GM18907 (cell line): ENCODE measurements at regions not wholly inside any gene's neighbourhood (a gene's known extent, or its start where the extent isn't known, plus 50 kb on each side); places are given as distances from the start of the nearest gene placed in this dataset.

Experiments
- ATAC-seq: cut with Tn5 transposase; IDR thresholded peaks from one replicate; pipeline ENCODE4 v1.9.1; 2021; ENCODE audit warnings: mild to moderate bottlenecking, moderate library complexity; ENCODE audit not compliant: unreplicated experiment

DNA sequence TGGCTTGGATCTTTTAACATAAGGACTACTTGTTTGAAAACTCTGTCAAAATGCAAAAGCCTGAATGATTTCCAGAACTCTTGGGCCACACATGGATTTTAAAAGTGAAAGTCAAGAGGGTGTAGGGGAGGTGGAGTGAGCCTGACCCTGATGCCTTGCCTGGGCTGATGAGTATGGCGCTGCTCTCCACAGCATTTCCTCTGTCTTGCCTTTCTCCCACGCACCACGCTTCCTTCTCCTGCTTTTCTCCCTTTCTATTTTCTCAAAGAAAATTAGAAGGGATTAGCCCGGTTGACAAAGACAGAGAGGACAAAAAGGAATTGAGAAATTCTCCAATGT, 207.0 kb upstream of the CCDC68 start:
- ATAC-seq, result no peak

DNA sequence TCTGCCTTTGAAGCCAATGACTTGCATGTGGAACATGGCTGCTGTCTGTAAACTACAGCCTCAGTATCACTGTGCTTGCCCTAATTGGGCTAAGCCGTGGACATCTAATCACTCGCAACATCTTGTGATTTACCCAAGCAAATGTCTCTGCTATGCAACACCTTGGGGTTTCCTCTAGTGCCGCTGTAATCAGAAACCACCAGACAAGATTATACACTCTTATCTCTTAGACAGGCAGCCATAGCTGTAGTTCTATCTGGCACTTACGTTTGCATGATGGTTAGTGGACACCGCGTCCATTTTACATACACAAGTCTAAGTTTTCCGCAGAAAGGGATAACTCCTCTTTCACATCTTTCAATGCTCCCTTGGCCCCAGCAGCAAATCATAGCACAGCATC, 204.3 kb upstream of the CCDC68 start:
- no peak for ATAC-seq

DNA sequence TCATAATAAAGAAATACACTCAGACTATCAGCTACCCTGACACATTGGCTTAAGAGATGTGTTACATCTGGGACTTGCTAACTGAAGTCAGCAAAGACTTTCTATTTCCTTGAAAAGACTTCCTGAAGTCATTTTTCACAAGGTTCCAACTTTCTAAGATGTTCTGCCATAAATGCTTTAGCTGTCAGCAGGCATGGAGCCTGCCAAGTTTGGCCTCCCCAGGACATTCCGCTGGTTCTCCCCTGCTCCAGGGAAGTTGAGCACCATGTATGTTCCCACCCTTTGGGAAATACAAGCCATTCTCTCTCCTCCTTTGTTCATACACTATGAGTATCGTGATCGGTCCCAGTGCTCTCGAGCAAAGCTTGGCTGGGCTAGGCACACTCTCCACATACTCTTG, 202.7 kb upstream of the CCDC68 start:
- ATAC-seq, result no peak

DNA sequence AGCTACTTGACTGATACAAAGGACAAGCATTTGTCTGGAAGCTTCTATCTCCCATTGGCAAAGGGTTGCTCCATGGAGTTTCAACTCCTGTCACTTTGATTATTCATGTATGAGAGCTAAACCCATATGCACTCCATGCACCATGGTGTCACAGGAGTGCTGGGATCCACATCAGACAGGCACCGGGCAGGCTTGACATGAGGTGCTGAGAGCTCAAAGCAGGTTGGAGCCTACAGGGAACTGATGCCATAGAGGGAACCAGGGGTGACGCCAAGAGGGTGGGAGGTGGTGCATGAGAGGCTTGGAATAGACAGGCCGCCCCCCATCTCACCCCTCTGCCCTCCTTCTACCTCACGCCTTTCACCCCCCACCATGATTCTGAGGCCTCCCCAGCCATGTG, 199.8 kb upstream of the CCDC68 start:
- ATAC-seq, result no peak

DNA sequence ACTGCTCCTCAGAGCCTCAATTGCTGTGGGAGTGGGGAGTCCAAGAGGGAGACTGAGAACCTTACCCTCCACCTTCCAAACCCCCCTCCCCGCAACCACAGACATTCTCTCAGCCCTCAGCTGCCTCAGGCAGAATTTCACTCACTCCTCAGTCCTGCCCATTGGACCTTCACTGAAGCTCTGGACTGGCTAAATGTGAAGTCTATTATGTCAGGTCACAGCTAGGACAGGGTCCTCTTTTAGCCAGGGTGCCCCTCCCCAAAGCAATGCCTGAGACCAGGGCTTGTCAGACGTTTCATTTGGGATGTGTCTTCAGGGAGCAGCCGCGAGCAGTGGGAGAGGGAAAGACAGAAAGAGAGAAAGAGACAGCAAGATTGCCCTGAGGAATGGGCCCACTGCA, 199.3 kb upstream of the CCDC68 start:
- no peak for ATAC-seq

DNA sequence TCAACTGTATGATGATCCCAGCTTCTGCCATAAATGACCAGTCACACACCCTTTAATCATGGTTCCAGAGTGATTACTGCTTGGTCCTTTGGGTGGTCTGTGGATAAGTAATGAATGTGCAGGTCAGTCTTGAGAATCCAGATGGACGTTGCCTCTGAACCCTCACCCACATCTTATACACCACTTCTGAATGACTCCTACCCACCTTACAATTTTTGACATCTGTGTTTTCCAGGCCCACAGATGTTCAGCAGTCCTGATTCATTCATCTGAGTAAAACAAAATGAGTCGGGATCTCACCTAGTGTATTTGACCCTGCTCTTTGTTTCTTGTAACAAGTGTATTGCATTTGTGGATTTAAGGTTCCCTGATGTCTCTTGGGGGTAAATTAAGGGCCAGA, 194.1 kb upstream of the CCDC68 start:
- no peak for ATAC-seq

DNA sequence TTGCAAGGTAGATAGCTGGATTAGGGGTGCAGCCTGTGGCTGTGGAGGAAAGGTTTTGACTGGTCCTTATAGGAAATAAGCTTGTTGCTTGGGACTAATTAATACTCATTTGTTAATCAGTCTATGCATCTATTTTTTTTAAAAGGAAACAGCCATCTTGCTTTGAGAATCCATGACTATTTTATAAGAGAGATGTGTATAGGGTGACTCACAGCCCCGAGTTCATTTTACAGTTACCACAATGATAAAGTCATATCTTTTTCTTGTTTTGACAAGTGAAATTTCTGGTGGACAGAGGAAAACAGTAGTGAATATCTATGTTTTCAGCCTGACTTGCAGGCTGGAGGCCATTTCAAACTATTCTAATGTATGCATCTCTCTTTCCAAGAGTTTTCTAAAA, 193.5 kb upstream of the CCDC68 start:
- ATAC-seq, result no peak

DNA sequence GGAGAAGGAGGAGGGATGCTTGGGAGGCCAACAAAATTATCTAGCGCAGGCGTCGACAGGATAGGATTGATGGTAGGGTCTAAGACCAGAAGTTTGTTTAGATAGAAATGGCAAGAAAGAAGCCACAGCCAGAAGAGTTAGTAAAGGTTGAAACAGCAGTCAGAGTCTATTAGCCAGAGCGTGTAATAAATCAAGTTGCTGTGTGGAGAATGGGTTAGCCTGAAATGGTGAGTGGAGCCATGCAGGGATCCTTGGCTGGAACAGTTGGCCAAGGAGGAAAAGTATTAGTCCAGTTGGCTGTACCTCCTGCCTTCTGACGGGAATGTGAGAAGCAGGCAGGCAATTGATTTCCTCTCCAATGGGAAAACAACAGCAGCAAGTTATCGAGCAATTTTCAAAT, 190.7 kb upstream of the CCDC68 start:
- ATAC-seq, result no peak

DNA sequence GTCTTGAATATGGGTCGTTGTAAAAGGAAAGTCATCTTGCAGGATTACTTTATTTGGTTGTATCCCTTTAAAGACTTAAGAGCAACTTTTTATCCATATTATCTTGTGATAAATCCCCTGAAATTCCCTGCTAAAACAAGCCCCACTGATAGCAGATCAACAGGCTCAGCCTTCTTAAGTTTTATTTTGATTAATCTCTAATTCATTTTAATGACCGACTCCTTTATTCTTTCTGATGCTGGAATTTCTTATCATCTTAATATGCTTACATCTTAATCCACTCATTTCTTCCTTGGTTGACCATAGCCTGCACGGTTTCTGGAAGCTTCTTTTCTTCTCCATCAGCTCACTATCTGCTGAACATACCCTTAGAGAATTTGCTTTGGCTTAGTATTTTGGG, 188.5 kb upstream of the CCDC68 start:
- no peak for ATAC-seq

DNA sequence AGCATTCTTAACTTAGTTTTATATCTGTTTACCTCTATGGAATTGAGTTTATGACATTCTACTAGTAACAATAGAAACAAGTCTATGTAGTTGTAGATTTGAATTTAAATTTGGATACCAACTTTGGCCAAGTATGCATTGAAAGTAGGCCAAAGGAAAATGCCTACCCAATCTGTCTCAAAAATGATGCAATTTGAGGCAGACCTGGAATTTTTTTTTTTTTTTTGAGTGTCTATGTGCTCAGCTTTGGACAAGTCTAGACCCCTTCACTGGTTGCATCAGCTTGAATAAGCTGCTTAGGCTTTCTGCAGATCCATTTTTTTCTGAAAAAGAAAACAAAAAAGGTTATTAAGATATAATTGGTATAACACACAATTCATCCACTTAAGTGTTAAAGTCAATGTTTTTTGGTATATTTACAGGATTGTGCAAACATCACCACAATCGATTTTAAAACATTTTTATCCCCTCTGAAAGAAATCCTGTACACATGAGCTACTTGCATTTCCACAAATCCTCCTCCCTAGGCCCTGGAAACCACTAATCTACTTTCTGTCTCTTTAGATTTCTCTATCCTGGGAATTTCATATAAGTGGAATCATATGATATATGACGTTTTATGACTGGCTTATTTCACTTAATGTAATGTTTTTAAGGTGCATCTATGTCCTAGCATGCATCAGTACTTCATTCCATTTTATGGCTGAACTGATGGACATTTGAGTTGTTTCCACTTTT, 185.1 kb upstream of the CCDC68 start:
- ATAC-seq, result no peak

DNA sequence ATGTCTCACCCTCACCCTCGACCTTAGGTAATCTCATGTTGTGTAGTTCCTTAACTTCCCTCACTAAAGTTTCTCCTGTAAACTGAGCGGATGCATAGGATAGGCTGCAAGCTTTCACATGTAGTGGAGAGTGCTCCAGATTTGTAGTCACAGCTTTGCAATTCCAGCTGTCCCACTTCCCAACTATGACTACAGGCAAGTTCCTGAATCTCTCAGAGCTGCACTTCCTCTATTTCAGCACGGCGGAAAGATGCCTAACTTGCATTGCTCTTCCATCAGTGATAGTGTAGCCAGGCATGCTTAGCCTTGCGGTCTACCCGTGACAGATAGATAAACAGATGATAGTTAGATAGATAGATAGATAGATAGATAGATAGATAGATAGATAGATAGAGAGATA, 183.1 kb upstream of the CCDC68 start:
- no peak for ATAC-seq

DNA sequence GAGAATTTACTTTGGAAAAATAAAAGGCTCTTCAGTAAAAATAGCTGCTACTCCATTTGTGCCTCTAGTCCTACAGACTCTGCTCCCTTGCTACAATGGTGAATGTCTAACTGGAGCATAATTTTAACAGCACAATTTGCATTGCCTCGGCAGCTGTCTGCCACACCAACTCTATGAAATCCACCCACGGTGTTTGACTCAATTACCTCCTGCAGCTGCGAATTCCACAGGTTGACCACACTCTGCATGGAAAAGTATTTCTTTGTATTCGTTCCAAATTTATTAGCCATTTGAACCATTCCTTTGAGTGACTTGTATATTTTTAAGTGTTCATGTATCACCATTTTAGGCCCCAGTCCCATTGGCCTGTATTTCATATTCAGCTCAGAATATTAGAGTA, 182.1 kb upstream of the CCDC68 start:
- no peak for ATAC-seq

DNA sequence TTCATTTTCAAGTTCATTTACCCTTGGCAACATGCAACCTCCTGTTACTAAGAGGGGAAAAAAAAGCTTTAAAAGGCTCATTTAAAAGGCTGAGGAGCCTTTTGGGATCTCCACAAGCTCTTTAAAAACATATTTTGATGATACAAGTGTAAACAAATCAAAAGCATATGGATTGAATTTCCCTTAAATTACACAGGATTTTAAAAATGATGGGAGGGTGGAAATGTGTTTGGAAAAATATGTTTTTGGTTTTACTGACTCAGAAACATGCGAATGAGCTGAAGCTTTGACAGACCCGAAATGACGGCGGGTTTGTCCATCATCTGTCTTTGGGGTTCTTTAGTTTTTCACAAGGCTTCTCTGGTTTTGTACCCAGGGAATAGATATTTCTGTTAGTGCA, 180.6 kb upstream of the CCDC68 start:
- ATAC-seq, result no peak

DNA sequence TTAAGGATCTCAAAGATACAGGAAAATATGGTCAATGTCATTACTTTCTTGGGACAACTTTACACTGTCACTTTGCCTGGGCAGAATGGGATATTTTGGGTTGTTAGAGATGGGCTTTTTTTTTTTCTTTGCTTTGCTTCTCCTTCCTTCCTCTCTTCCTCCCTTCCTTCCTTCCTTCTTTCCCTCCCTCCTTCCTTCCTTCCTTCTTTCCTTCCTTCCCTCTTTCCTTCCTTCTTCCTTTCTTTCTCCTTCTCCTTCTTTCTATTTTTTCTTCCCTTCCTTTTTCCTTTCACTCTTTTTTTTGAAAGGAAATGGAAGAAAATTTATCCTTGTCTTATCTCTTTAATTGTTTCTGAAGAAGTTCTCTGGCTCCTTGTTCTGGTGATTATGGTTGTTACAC, 180.0 kb upstream of the CCDC68 start:
- no peak for ATAC-seq

DNA sequence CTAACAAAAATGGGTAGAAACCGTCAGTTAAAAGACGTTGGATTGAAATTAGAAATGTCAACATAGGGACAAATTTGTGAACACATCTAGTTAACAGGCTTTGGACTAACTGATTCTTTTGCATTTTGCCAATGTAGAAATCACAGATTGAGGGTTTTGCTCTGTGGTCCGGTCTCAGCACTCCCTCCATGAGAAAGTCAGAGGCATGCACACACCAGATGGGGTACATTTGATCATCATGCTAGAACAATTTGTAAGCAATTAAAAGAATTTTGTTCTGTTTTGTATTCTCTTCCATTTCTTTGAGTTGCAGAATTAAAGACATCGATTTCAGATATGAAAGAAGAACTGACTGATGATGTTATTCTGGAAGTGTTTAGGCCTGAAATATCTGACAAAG, 179.1 kb upstream of the CCDC68 start:
- no peak for ATAC-seq

DNA sequence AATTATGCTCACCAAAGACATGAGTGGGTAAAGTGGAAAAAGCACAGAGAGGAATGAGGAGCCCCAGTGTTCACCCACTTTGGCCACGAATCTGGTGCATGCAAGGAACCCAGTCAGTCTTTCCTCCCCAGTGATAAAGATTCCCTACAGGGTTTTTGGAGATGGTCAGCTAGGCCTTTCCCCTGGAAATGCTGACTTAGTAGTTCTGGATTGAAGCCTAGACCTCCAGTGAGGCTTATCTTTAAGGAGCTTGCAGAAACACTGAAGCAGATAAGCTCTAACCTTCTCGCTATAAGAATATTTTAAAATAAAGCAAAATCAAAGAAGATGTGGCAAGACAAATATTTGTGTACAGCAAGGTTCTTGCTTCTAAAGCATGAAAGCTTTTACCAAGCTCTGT, 178.3 kb upstream of the CCDC68 start:
- no peak for ATAC-seq

DNA sequence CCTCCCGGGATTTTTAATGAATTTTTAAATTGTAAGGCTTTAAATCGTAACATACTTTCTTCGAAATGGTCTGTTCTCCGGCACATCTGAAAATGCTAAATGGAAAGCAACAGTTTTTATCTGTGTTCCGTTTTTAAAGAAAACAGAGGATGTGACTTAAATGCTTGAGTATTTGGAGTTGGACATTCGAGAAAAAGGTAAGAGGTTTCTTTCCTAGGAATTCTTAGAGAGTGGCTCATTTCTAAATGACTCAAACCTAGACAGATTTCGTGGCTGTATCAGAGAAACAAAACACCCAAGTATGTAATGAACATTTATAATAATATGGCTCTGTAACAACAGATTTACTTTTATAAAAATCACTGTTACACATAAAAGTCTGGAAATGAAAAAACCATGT, 177.6 kb upstream of the CCDC68 start:
- ATAC-seq, result no peak

DNA sequence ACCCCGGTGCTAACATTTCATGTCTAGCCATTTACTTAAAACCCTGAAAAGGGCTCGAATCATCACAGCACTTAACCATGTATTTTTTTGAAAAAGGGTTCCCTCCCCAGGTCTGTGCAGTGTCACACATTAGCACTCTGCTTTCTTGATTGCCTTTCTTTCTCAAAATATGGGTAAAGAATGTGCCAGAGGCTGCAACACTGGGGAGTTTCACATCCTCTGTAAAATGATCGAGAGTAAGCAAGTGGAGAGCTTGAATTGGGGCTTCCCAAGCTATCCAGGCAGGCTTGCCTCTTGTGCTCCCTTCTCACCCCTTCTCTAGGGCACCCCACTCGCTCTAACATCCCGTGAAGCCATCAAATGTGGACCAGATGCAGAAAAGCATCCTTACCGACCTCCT, 177.0 kb upstream of the CCDC68 start:
- ATAC-seq, result no peak

DNA sequence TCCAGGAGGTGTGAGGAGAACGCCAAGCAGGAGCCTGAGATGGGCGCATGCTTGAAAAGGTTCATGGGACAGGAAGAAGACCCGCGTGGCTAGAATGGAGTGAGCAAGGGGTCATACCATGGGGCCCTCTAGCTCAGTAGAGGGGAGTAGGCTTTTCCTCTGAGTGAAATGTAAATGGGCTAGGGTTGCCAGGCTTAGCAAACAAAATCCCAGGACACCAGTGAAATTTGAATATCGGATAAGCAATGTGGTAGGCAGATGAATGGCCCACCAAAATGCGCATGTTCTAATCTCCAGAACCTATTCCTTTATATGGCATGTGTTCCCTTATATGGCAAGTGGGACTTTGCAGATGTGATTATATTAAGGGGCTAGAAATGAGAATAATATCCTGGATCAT, 174.1 kb upstream of the CCDC68 start:
- ATAC-seq, result no peak

DNA sequence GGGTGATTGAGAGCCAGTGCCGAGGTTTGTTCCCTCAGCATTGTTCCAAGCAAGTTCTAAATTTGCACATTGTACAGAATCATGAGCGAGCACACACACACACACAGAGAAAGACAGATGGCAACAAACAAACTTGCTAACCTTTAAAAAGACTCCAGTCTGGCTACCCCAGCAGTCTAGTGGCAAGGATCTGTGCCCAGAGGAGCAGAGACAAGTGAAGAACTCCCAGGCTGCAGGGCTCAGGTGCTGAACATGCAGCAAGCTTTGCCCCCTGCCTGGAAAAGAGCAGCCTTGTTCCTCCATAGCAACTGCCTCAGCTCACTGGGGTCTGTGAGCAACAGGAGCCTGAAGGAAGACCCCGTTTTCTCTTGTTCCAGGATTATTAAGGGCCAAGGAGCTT, 169.2 kb upstream of the CCDC68 start:
- no peak for ATAC-seq

DNA sequence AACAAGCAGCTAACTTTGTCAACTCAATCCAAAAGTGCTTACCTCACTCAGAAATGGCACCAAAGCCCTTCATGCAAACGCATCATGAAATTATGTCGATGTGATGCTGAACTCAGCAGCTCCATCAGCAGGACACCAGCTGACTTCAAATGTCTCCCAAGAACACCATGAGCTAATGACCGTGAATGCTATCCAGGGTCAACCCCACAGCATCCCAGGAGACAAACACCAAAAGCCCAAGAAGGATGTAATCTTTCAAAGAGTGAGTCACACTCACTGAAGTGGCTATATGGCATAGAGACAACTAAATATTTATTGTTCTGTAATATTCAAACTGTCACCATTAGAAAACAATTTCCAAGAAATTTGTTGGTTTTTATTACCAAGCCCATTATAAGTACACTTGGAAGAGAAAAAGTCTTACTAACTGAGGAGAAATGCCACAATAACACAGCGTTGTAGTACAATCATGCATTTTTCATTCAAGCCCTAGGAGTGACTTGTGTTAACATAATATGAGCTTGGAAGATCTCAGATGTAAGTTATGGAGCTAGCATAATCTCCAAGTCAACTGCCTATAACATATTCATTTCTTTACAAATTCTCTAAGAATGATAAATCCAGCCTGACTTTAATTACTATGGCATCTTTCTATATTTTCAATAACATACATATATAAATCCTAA, 165.0 kb upstream of the CCDC68 start:
- ATAC-seq, result no peak

DNA sequence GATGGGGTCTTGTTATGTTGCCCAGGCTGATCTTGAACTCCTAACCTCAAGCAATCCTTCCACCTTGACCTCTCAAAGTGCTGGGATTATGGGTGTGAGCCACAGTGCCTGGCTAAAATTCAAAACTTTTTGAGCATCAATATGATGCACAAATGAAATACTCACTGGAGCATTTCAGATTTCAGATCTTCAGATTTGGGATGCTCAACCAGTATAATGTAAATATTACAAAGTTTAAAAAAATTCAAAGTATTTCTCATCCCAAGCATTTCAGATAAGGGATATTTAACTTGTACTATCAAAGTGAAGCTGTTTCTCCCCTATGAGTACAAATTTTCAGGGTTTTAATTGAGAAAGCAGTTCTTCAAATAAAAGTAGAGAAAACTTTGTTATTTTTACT, 164.1 kb upstream of the CCDC68 start:
- ATAC-seq, result no peak
